ENCODE measurements at regions not wholly inside any gene's neighbourhood (a gene's known extent, or its start where the extent isn't known, plus 50 kb on each side); places are given as distances from the start of the nearest gene placed in this dataset.

- Histone ChIP-seq H3K4me2 (ENCODE audit: low read depth, low read length) (no peak overlapping the region), H3K9ac (ENCODE audit: low read depth, low read length) (no peak overlapping the region), H3K18ac (ENCODE audit: low read depth, low read length) (no peak overlapping the region), H3K27ac (ENCODE audit: insufficient read depth, low read length) (no peak overlapping the region), H4K20me1 (ENCODE audit: insufficient read depth, low read length) (no peaks in the 10 kb centered on the region), H3K14ac (replicated peaks; ENCODE audit: low read depth, low read length) (no peak overlapping the region), H2BK5ac (ENCODE audit: low read depth, low read length, poor library complexity, severe bottlenecking) (no peak overlapping the region), H3K9me1 (ENCODE audit: insufficient read depth, low read length) (no peaks in the 10 kb centered on the region), H2AFZ (replicated peaks; ENCODE audit: low read length, poor library complexity) (no peak overlapping the region), H2AK9ac (replicated peaks; ENCODE audit: low read depth, low read length, poor library complexity) (no peak overlapping the region), H2BK20ac (ENCODE audit: low read depth, low read length) (no peak overlapping the region), H2AK5ac (ENCODE audit: low read depth, low read length) (no peak overlapping the region), H3K27me3 (ENCODE audit: control insufficient read depth, insufficient read depth, low read length) (no peaks in the 10 kb centered on the region), H4K91ac (ENCODE audit: insufficient read depth, low read depth, low read length) (no peak overlapping the region), H4K8ac (ENCODE audit: low read depth in 2 of 2, low read length in 2 of 2) (no peak overlapping the region), H3K23ac (ENCODE audit: low read depth, low read length) (no peak overlapping the region), H3K36me3 (ENCODE audit: control insufficient read depth, insufficient read depth, low read length) (no peaks in the 10 kb centered on the region), H3K4me1 (ENCODE audit: control insufficient read depth, insufficient read depth, low read length) (no peaks in the 10 kb centered on the region), H3K4me3 (ENCODE audit: insufficient read depth, low read depth, low read length) (no peak overlapping the region), H3K56ac (ENCODE audit: extremely low read depth, insufficient read depth, low read length) (no peak overlapping the region), H2BK15ac (ENCODE audit: low read depth, low read length) (no peak overlapping the region), H2BK120ac (ENCODE audit: low read depth, low read length) (no peak overlapping the region), H3K79me1 (ENCODE audit: low read depth in 1 of 2, low read length in 2 of 2) (no peaks in the 10 kb centered on the region), H3K4ac (ENCODE audit: low read depth, low read length) (no peak overlapping the region), H3K9me3 (ENCODE audit: control insufficient read depth, insufficient read depth, low read length) (peaks cover 9% of the 10 kb centered on the region; the same call in 1 of the 2 replicates), H4K5ac (ENCODE audit: low read depth, low read length) (no peak overlapping the region)
- in situ Hi-C loops (cut with MboI; ENCODE audit: low sequenced_read_pairs) = no loop called here
- ATAC-seq (ENCODE audit: low read depth) (no peak), DNase-seq (no peak)
- BruUV-seq (replicated peaks) = no TSS peak
- no peak for TF ChIP-seq NFE2L2 (IDR thresholded peaks at IDR 0.05; ENCODE audit: low read depth, low read length)
- TF ChIP-seq ELK1 (IDR thresholded peaks at IDR 0.05; ENCODE audit: borderline replicate concordance, low read depth, low read length) = no peak
- TF ChIP-seq, protein P1, sequence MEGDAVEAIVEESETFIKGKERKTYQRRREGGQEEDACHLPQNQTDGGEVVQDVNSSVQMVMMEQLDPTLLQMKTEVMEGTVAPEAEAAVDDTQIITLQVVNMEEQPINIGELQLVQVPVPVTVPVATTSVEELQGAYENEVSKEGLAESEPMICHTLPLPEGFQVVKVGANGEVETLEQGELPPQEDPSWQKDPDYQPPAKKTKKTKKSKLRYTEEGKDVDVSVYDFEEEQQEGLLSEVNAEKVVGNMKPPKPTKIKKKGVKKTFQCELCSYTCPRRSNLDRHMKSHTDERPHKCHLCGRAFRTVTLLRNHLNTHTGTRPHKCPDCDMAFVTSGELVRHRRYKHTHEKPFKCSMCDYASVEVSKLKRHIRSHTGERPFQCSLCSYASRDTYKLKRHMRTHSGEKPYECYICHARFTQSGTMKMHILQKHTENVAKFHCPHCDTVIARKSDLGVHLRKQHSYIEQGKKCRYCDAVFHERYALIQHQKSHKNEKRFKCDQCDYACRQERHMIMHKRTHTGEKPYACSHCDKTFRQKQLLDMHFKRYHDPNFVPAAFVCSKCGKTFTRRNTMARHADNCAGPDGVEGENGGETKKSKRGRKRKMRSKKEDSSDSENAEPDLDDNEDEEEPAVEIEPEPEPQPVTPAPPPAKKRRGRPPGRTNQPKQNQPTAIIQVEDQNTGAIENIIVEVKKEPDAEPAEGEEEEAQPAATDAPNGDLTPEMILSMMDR (conservative IDR thresholded peaks at IDR 0.05; ENCODE audit: low read depth, low read length) = no peak
- POLR2A ChIA-PET (ENCODE audit: unreplicated experiment) = no interaction called here
- CTCF ChIA-PET = no interaction called here
- dilution Hi-C loops (cut with HindIII; ENCODE audit: low sequenced_read_pairs, unreplicated experiment) = no loop called here
- 43% methylated on average over 1 of the region's 4 CpGs; no CpG with 5 or more reads in 1 of the 2 experiments for WGBS, 2 experiments (ENCODE audit: extremely low coverage in 2 of 2, insufficient read length in 1 of 2)
- intact Hi-C loops (cut with micrococcal nuclease) = no loop called here
Observed at GRCh38 chr9:73402081-73403028, 250.7 kb downstream of the ANXA1 start.

All from IMR-90 (cell line).